GM19455 (cell line): ENCODE measurements at regions not wholly inside any gene's neighbourhood (a gene's known extent, or its start where the extent isn't known, plus 50 kb on each side); places are given as distances from the start of the nearest gene placed in this dataset.
"Not testable (repeated sequence)": the region's sequence is repeated elsewhere in the genome, so short reads cannot be mapped to it uniquely, and the experiment has no call there.

Experiments used
- ATAC-seq: cut with Tn5 transposase; IDR thresholded peaks from one replicate; pipeline ENCODE4 v1.9.1; 2021; ENCODE audit not compliant: unreplicated experiment

GRCh38 chr6:1445650-1446330, 56.4 kb downstream of the FOXF2 start:
- ATAC-seq = no peak

GRCh38 chr6:1449896-1450295, 60.5 kb downstream of the FOXF2 start:
- ATAC-seq = no peak

DNA sequence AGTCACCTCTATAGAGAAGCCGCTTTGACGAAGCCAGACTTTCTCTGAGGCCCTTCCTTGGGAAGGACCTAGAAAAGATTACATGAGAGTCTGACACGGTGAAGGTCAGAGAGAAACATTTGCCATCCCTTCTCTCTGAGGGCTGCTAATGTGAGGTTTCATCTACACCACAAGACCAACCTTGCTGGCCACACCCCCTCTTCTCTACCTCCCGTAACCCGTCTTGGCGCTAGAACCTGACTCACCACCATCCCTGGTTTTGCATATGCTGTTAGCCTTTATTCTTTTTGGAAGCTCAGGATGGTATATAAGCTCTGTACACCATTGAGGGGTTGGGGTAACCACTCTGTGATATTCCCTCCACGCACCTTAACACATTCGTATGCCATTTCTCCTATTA, 63.6 kb downstream of the FOXF2 start:
- ATAC-seq = no peak

- ATAC-seq = not testable (repeated sequence)
Observed at GRCh38 chr6:1456816-1457215, 67.4 kb downstream of the FOXF2 start.

DNA sequence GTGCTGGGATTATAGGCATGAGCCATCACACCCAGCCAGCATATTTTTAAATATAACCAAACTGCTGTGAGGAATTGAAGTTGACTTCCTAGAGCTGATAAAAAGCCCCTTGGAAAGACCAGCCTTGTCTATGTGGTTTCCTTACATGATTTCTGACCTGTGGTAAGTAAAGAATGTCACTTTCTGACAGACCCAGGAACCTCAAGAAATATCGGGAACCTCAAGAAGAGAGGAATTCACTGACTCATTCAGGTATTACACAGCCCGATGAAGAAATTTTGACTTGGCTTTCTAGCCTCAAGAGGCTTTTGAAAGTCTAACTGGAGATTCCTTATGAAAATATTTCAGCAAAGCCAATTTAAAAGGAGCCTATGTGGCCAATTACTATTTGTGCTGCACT, 71.8 kb downstream of the FOXF2 start:
- no peak for ATAC-seq

GRCh38 chr6:1461736-1462135, 72.4 kb downstream of the FOXF2 start:
- no peak for ATAC-seq

- ATAC-seq = no peak
Observed at GRCh38 chr6:1463275-1463674, 73.9 kb downstream of the FOXF2 start.

- no peak for ATAC-seq
Observed at GRCh38 chr6:1463751-1464426, 74.5 kb downstream of the FOXF2 start.

DNA sequence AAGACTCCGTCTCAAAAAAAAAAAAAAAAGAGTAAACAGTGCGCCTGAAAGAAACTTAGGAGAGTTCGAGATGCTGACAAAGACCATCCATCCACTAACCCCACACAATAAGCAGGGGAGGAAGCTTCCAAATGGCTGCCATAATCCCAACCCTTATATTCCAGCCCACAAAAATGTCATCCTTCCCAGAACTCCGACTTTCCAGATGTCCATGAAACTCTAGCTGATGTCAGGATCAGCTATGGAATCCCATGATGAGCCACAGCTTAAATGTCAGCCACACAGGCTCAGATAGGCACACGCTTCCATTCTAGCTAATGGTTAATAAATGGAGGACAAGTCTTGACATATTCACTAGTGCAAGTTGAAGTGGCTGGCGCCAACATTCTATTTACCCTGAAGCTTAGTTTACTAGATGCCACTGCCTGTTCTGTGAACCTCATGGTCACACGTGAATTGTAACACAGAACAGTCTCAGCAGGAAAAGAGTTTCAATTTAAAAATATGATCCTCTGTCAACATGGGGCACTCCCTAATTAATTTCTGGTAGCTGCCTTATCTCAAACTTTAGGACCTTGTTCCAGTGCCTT, 75.5 kb downstream of the FOXF2 start:
- ATAC-seq = no peak

GRCh38 chr6:1468126-1468525, 78.8 kb downstream of the FOXF2 start:
- ATAC-seq = no peak

GRCh38 chr6:1470040-1470439, 80.7 kb downstream of the FOXF2 start:
- ATAC-seq = no peak

DNA sequence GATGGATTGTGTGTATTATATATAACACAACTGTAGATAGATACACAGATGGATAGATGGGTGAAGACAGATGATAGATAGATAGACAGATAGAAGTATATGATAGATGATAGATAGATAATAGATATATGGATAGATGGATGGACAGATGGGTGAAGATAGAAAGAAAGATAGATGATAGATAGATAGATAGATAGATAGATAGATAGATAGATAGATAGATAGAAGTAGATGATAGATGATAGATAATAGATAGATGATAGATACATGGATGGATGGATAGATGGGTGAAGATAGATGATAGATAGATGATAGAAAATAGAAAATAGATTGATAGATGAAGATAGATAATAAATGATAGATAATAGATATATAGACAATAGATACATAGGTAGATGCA, 83.3 kb downstream of the FOXF2 start:
- ATAC-seq = no peak

DNA sequence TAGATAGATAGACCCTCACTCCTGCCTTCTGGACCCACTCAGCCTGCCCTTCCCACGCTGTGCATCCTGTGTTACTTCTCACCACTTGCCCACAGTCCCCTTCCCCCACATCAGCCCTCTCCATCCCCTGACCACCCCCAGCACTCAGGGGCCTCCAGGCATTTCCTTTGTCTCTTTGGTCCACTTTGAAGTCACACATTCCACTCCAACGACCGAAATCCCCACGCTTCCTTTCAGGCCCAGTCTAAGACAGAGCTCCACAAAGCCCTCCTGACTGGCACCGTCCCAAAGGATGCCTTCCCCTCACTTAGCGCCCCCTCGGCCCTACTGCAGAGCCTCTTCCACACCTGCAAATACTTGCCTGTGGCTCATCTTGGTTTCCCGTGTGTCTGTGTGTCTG, 83.8 kb downstream of the FOXF2 start:
- ATAC-seq = no peak

DNA sequence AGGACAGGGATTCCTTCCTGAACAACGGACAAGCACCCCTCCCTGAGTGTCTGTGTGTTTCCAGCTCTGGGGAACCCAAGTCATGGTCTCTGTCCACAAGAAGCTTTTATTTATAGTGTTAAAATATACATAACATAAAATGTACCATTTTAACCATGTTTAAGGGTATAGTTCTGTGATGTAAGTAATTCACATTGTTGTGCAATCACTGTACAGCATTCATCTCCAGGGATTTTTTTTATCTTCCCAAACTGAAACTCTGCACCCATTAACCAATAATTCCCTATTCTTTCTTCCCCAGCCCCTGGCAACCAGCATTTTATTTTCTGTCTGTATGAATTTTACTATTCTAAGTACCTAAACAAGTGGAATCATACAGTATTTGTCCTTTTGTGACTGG, 84.2 kb downstream of the FOXF2 start:
- no peak for ATAC-seq

- ATAC-seq = no peak
Observed at GRCh38 chr6:1474205-1474604, 84.8 kb downstream of the FOXF2 start.

GRCh38 chr6:1475174-1475573, 85.8 kb downstream of the FOXF2 start:
- no peak for ATAC-seq

GRCh38 chr6:1477432-1478090, 88.2 kb downstream of the FOXF2 start:
- no peak for ATAC-seq

DNA sequence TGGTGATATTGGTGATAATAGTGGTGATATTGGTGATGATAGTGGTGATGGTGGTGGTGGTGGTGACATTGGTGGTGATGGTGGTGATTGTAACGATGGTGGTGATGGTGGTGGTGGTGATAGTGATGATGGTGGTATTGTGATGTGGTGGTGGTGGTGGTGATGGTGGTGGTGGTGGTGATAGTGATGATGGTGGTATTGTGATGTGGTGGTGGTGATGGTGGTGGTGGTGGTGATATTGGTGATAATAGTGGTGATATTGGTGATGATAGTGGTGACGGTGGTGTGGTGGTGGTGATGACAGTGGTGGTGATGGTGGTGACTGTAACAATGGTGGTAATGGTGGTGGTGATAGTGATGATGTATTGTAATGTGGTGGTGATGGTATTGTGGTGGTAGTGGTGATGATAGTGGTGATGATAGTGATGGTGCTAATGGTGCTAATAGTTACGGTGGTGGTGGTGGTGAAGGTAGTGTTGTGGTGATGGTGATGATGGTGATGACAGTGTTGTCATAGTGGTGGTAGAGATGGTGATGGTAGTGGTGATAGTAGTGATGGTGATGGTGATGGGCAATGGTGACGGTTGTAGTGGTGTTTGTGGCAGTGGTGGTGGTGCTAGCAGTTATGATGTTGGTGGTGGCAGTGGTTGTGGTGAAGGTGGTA, 88.9 kb downstream of the FOXF2 start:
- ATAC-seq = not testable (repeated sequence)

- ATAC-seq = no peak
Observed at GRCh38 chr6:1479095-1479494, 89.7 kb downstream of the FOXF2 start.

DNA sequence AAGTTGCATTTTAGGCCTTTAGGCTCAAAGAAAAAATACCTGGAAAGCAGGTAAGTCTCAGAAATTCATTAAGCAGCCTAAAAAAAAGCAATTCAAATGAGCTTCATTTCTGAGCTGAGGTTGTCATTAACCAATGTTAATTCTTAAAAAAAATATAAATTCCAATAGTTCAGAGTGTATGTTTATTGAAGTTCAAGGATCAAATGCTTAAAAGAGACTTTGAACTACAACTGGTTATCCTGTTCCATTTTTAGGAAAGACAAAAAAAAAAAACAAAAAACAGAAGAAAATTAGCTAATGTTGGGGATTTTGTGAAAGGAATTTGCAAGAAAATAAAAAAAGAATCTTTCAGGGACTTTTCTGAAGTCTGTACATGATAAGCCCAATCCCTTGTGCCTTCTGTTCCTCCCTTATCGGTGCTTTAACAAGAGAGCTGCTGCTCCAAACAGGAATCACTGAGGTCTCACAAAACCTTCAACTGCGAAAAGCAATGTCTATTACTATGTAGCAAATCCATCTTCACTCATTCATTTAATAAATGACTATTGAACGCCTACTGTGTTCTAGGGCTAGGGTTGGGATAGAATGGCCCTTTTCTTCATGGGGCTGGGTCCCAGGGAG, 90.3 kb downstream of the FOXF2 start:
- no peak for ATAC-seq

DNA sequence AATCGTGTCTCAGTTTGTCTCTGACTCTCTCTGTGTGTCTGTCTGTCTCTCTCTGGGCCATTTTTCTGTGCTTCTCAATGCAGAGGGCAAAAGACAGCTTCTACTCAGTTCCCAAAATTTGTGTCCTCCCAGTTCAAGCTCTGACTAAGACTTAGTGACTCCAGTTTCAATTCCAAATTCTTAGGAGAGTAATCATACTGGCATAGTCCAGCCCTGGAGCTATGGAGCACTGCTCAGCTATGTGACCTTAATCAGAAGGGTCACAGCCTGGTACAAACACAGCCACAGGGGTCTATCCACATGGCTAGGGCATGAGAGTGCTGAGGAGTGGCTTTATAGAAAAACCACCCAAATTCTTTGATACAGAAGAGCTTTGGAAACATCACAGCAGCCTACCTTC, 91.9 kb downstream of the FOXF2 start:
- ATAC-seq = no peak
